H1 (cell line): ENCODE measurements at regions not wholly inside any gene's neighbourhood (a gene's known extent, or its start where the extent isn't known, plus 50 kb on each side); places are given as distances from the start of the nearest gene placed in this dataset.

Experiments
- GABPA ChIP-seq: IDR thresholded peaks from 2 replicates; pipeline ENCODE4 v1.6.1; 2011; ENCODE audit warnings: mild to moderate bottlenecking, low read length, moderate library complexity, borderline replicate concordance; ENCODE audit not compliant: insufficient read depth

DNA sequence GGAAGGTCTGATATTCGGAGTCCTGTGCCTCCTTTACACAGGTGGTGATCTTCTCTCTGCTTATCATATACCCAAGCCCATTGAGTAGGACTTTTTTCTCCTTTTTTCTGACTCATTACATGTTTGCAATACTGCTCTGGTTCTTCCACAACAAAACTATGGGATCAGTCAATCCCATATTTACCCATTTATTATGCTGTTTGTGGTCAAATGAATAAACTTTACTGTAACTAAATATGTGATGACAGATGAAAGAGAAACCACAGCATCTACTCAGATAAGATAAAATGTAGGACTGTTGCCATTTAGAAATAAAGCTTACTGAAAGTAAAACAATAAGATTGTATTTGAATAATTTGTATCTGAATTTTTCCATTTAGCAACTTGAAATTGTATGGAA lies 958.7 kb upstream of the FAT3 start (continued):
- no peak for TF ChIP-seq GABPA
